GM19351 (cell line): ENCODE measurements at regions not wholly inside any gene's neighbourhood (a gene's known extent, or its start where the extent isn't known, plus 50 kb on each side); places are given as distances from the start of the nearest gene placed in this dataset.
"Not testable (repeated sequence)": the region's sequence is repeated elsewhere in the genome, so short reads cannot be mapped to it uniquely, and the experiment has no call there.

Experiments used
- ATAC-seq: cut with Tn5 transposase; IDR thresholded peaks from one replicate; pipeline ENCODE4 v1.9.1; 2021; ENCODE audit warnings: mild to moderate bottlenecking, moderate library complexity; ENCODE audit not compliant: unreplicated experiment

DNA sequence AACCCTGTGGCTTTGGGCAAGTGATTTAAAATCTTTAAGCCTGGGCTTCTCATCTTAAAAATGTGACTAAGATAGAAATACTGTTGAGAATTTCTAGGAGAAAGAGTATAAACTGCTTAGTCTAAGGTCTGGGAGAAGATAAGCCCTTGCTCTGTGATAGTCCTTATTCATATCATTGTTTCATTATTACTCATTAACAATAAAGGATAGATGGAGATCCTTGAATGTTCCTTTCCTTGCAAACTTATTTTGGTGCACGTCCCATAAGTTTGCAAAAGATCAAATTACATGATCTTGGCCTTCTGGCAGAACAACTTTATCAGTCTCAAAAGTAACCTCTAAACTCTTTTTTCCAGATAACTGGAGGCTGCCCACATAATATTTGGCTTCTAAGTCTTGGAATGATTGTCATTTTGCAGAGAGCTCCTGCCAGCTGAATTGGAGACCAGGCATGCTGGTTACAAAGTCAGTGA, 138.3 kb downstream of the FAM124B start:
- ATAC-seq = no peak

- no peak for ATAC-seq
Measured at GRCh38 chr2:224261326-224261725, 140.6 kb downstream of the FAM124B start.

GRCh38 chr2:224260372-224261020, 141.4 kb downstream of the FAM124B start:
- no peak for ATAC-seq

- no peak for ATAC-seq
Measured at GRCh38 chr2:224259831-224260230, 142.1 kb downstream of the FAM124B start.

- ATAC-seq = no peak
Measured at GRCh38 chr2:224258059-224258458, 143.8 kb downstream of the FAM124B start.

DNA sequence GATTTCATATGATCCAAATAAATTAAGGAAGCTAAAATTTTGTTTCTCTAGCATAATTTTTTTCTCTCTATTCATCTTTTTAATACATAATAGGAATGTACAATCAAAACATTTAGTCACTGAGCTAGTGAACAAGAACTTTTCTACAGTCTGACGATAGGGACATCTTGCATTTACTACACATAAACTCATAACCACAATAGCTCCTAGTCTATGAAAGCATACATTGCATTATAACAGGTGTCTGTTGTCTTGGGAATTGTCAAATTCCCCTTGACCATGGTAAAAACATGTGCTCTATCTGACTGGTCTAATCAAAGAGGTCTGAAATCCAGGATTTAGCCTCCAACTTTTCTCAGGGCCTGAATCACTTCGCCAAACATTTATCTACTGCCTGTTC, 144.8 kb downstream of the FAM124B start:
- no peak for ATAC-seq

DNA sequence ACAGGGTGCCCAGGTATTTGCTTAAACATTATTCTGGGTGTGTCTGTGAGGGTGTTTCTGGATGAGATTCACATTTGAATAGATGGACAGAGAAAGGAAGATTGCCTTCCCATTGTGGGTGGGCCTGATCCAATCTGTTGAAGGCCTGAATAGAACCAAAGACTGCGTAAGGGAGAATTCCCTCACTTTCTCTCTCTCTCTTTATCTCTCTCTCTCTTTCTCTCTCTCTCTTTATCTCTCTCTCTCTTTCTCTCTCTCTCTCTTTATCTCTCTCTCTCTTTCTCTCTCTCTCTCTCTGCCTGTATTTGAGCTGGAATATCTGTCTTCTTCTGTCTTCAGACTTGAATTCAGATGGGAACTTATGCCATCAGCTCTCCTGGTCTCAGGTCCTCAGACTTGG, 148.4 kb downstream of the FAM124B start:
- no peak for ATAC-seq

DNA sequence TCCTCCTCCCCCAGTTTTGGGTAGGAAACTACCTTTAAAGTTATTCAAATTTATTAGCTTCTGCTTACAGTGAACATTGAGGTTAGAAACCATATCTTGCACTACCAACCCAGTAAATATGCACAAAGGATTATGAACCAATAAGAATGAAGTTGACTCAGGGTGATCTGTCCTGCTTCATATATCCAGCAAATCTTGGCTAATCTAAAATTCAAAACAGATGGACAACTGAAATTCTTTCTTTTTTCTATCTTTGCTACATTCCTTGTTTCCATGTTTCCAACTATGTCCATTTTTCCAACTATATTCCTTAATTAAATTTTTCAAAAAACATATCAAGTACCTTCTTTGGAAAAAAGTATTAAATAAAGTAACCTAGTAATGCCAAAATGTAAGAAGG, 149.3 kb downstream of the FAM124B start:
- ATAC-seq = no peak

- no peak for ATAC-seq
Measured at GRCh38 chr2:224248944-224249371, 152.9 kb downstream of the FAM124B start.

DNA sequence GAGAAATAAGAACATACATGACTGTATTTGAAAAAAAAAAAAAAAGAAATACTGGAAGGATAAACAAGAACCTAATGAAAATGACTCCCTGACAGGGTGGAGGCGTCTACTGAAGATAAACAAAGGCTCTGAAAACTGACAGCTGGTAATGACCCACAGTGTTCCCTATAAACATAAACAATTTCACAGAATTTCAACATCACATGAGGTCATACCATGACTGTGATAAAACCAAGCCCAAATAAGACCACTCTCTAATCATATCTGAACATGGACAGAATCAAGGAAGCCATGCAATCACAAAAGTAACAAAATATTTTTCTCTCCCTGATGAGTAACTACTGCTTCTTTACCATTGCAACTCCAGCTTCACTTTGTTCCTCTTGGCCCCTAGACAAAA, 159.3 kb downstream of the FAM124B start:
- ATAC-seq = no peak

DNA sequence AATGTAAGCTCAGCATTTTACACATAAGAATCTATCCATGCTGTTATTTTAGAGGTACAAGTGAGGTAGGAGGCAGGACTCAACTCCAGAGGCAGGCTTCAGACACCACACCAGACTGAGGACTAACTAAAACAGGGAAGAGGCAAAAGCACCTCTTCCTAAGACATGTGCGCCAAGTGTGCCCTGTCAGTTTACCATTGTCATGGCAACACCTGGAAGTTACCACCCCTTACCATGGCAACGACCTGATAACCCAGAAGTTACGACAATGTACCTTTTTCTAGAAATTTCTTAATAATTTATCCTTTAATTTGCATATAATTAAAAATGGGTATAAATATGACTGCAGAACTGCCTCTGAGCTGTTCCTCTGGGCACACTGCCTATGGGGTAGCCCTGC, 160.1 kb downstream of the FAM124B start:
- ATAC-seq = no peak

- no peak for ATAC-seq
Measured at GRCh38 chr2:224241001-224241400, 160.9 kb downstream of the FAM124B start.

DNA sequence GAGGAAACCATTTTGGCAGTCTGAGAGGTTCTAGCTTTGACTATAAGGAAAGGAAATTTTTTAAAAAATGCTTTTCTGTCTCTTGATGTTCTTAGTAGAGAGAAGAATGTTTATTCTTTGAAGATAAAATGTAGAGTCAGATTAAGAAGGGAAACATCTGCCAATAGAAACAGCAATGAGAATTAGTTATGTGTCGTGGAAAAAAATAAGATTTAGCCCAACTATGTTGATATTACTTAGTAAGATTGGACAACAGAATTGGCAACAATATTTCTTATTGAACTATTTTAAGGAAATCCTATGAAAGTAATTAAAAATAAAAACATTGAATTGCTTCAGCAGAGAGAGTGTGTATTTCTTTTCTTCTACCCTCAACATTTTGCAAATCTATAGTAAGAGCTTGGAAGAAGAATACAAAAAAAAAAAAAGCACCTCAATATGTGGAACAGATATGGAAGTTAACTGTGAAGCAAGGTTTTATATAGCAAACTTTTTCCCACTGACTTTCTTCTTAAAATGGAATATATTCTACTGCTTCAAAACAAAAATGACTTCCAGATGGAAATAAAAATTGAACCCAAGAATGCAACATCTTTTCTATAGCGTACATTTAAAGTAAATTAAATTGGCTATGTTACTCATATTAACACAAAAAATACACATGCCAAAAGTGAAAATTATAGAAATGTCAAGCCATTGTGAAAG, 177.9 kb downstream of the FAM124B start:
- no peak for ATAC-seq

GRCh38 chr2:224222974-224223373, 178.9 kb downstream of the FAM124B start:
- no peak for ATAC-seq

- ATAC-seq = no peak
Measured at GRCh38 chr2:224222291-224222690, 179.6 kb downstream of the FAM124B start.

DNA sequence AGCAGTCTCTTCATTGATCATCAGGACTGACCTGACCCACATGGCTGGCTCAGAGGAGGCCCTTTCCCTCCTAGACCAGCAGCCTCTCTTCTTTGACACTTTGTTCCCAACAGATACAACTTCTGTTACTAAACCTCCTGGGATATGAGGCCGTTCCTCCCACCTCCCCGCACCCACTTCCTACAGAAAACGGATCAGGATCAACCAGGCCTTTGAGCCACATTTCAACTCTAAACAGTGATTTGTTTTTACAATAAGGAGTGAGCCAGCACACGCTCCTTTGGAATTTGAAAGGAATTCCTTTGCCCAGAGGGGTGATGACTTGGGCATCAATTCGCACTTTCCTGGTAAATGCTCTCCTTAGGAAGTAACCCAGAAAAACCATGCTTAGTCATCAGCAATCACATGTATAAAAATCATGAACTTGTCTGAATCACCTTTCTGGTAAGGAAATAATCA, 180.4 kb downstream of the FAM124B start:
- ATAC-seq = no peak

DNA sequence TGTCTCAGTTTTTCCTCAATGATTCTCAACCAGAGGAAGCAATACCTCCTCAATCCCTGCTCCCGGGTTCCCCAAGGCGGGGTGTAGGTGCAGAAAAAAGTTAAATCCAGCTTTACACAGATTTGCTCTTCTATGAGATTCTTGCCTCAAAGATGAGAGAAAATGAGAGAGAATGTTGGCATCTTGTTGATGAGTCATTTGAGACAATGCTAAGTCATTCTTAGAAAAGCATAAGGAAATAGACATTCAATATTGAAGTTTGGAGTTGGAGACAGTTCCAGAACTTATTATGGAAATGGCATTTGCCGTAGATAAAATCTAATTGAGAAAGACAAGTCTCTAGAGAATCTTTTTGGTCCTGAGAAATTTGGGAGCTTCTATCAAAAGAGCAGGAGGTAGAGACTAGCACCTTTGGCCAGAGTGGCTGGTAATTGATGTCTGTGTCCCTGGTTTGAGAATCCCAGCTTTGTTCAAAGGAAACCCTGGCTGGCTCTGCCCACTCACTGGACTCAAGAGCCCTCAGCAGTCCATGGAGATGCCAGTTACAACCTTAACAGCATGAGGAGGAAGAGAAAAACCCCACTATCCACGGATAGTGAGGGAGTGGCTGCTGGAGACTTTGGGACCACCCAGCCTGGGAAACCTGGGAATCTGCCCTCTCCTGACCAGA, 181.2 kb downstream of the FAM124B start:
- ATAC-seq = no peak

DNA sequence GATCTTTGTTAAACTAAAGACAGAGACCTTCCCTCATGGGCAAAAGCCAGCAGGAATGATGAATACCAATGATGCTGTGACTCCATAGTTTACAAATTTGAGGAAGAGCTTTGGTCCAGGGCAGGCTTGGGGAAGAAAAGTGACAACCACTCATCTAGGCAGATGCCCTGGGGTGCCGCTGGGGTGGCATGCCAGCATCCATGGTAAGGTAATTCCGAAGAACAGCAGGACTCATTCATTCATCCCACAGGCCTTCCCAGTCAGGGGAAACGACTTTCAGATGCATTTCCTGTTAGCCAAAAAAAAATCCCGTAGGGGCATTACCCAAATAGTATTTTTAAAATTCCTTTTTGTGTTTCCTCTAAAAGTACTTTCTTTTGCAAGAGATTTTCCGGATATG, 180.7 kb upstream of the SERPINE2 start:
- no peak for ATAC-seq

- no peak for ATAC-seq
Measured at GRCh38 chr2:224217962-224218347, 178.9 kb upstream of the SERPINE2 start.

DNA sequence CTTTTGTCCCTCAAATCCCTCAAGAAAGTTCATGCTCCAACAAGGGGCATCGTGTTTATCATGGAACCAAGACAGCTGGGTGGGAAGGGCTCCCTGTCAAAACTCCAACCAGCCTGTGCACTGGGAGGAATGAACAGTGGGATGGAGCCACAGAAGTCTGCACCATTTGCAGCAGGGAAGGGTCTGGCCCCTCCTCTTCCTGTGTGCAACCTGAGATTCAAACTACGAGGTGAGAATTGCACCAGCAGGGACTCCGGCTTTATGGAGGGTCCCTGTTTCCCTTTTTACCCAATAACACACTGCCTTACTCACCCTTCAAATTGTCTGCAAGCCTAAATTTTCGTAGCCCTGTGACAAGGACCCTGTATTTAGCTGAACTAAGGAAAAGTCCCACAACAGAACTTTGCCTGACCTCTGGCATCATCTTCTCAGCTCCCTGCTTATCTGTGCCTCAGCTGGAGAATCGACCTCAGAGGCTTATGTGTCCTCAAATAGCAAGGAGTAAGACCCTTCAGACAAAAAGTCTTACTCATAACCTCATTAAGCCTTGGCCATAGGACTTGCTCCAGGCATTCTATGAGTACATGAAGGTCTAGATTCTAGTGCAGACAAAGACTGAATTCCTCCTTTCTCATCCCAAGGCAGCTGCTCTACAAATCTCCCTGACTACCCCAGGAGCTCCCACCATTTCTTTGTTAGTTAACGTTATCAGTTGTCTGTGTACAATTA, 178.3 kb upstream of the SERPINE2 start:
- ATAC-seq = no peak

- ATAC-seq = not testable (repeated sequence)
Measured at GRCh38 chr2:224215611-224216010, 176.5 kb upstream of the SERPINE2 start.
